OCI-M2 (cell line): ENCODE measurements at regions not wholly inside any gene's neighbourhood (a gene's known extent, or its start where the extent isn't known, plus 50 kb on each side); places are given as distances from the start of the nearest gene placed in this dataset.
"Not testable (repeated sequence)": the region's sequence is repeated elsewhere in the genome, so short reads cannot be mapped to it uniquely, and the experiment has no call there.

Experiments
- DNase-seq: peaks from one replicate; lab custom pipeline; 2025; ENCODE audit not compliant: unreplicated experiment; lab: John Stamatoyannopoulos, UW

GRCh38 chr5:93225748-93226147 is 355.3 kb downstream of the NR2F1-AS1 start:
- DNase-seq, result no peak

- DNase-seq, result no peak
These were observed 356.4 kb downstream of the NR2F1-AS1 start for GRCh38 chr5:93224624-93225023.

GRCh38 chr5:93221773-93222172 is 359.2 kb downstream of the NR2F1-AS1 start:
- no peak for DNase-seq

DNA sequence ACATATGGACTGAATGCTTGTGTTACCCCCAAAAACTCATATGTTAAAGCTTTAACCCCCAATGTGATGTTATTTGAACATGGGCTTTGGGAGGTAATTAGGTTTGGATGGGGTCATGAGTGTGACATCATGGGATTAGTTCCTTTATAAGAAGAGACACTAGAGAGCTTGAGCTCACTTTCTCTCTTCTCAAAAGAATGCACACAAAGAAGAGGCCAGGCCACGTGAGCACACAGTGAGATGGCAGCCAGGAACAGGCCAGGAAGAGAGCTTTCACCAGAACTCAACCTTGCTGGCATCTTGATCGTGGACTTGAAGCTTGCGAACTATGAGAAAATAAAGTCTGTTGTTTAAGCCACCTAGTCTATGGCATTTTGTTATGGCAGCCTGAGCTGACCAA is 360.6 kb downstream of the NR2F1-AS1 start:
- no peak for DNase-seq

DNA sequence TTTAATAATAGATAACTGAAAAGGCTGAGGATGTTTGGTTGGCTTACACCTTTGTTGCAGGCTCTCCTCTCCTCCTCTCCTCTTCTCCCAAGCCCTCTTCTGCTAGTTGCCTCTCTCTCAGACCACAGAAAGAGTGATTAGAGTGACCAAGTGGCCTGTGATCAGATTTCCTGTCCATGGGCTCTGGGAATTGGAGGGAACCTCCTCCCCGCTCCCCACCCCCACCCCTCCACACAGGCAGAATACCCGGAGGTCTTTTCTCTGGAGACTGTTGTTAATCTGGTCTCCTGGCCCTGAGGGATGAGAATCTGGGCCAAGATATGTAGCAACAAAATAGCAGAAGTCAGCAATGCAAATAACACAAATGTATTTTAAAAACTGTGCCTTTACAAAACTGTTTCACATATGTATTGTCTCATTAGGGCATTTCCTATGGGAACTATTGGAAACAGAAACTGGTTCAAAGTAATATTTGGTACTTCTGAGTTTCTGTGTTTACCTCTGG is 361.3 kb downstream of the NR2F1-AS1 start:
- no peak for DNase-seq

- not testable (repeated sequence) for DNase-seq
These were observed 367.8 kb downstream of the NR2F1-AS1 start for GRCh38 chr5:93213111-93213794.

GRCh38 chr5:93209476-93209875 is 371.5 kb downstream of the NR2F1-AS1 start:
- DNase-seq, result no peak

DNA sequence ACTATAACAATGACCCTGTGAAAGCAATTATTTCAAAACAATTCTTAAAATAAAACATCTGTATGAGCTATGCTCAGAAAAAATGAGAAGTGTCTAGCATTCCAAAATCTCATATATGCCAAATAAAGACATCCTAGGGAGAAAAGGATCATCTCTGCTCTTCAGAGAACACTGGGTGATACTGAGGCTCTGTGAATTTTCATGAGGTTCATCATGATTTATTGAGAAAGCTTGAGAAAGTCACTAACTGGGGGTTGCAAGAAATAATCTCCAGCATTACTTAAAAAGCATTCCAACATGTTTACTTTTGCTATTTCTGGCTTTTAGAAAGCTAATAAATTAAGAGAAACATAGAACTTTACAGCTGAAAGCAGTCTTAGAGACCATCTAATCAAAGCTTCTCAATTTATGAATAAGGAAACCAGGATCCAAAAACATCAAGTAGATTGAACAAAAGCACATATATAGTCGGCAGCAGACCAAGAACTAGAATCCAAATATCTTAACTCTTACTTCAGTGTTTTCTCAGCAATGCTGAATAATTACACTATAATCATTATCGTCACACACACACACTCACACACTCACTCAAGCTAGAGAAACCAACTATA is 372.8 kb downstream of the NR2F1-AS1 start:
- DNase-seq, result no peak

- no peak for DNase-seq
These were observed 374.8 kb downstream of the NR2F1-AS1 start for GRCh38 chr5:93206203-93206602.

- DNase-seq, result no peak
These were observed 380.0 kb downstream of the NR2F1-AS1 start for GRCh38 chr5:93201061-93201460.

- DNase-seq, result no peak
These were observed 384.0 kb downstream of the NR2F1-AS1 start for GRCh38 chr5:93196986-93197385.

DNA sequence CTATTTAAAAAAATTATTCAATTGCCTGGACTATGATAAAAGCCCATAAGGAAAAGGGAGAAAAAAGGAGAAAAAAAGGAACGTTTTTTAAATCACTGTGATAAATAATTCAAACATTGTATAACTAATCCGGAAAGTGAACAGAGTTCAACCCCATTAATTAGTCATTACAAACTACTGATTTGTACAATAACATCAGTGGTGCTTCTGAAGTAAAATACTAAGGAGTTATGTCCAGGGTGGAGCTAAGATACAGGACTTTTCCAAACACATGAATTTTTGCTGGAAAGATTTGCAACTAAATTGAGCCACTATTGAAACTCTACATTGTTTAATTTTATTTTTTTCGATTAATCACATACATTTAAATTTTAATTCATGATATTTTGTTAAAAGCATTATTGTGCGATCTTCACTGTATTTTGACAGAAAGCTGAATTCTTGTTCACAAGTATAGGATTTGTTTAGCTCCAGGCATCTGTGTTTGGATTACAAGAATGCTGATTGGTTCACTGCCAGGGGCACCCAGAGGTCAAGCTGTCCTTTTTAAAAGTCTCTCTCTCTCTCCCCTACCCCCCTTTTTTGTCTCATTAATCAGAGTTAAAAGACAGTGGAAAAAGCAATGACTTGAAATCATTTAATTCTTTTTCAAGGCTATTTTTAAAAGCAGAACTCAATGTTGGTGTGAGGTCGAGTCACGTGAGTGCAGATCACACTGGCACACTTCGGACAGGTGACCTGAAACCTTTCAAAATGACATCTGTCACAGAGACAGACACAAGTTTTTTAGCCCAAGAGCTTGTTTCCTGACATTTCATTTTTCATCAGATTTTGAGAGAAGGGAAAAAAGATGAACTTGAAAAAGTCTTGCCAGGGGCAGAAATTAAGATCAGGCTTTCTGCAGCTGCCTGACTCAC is 387.3 kb downstream of the NR2F1-AS1 start:
- no peak for DNase-seq

DNA sequence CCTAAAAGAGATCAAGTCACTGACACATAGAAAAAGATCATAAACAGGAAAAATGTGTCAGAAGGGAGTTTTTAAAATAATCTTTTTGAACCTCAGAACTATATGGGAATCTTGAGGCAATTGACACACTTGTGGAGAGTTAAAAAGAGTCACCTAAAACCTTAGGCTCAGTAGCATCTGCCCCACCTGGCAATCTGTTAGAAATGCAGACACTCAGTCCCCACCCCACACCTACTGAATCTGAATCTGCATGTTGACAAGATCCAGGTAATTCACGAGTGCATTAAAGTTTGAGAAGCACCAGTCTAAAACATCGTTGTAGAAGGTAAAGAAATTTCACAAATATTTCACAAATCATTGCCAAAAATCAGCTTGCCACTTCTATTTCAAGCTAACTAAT is 388.3 kb downstream of the NR2F1-AS1 start:
- DNase-seq, result no peak

DNA sequence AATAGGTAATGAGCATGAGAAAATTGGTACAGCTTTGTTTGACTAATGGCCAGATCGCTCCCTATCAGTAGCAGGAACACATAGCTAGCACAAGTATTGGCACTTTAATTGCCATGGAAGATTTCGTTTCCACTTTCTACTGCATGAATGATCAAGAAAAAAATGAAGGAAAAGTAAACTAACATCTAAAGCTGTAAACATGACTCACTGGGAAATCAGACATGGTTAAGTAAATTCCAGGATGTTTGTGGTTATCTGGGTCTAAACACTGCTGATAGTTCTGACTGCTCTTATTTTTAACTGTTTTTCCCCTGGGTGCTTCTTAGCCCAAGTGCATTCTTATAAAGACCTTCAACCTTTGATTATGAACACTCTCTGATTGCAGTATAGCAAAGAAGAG is 388.9 kb downstream of the NR2F1-AS1 start:
- DNase-seq, result no peak

DNA sequence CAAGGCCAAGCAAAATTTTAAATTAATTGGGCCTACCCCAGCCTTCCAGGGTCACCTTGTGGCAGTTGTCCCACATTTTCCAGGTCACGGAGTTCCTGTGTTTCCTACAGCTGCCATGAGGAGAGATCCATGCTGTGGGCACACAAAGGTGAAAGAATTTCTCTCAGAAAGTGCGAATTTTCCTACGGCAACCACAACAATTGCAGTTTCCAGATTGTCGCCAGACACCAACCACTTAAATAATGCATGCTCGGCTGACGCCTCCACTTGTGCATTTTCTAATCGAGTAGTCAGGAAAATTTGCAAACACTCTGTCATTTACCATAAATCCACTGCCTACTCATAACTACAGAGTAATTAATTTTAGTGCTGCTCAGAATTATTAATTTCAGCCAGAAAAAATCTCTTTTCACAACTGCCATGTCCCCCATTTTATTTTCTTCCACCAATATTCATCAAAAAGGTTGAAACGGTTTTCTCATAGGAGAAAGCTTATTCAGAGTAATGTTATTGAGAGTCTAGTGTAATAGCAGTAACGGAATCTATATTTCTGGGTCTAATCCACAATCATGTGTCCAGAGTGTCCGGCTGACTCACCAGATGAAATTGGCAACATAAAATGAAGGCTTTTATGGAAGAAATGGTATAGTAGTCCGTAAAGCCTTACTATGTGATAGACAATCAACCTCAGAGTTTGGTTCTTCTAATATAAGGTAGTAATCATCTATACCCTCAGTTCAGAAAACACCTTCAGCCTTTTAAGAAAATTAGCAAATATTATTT is 389.8 kb downstream of the NR2F1-AS1 start:
- DNase-seq, result no peak

DNA sequence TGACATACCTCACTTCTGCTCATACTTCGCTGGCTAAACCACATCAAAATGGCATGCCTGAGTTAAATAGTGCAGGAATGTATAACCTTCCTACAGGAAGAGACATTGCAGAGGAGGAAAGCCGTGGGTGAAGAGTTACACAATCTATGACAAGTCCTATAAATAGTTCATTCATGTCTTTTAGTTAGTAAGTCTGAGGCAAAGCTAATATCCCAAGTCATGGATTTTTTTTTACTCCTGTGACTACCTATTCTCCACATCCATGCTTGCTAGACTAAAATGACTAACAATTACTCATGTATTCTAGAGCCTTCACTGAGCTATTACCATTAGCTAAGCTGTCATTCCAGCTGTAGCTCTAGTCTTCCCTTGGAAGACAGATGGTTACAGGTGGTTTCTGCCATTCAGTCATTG is 391.3 kb downstream of the NR2F1-AS1 start:
- no peak for DNase-seq

DNA sequence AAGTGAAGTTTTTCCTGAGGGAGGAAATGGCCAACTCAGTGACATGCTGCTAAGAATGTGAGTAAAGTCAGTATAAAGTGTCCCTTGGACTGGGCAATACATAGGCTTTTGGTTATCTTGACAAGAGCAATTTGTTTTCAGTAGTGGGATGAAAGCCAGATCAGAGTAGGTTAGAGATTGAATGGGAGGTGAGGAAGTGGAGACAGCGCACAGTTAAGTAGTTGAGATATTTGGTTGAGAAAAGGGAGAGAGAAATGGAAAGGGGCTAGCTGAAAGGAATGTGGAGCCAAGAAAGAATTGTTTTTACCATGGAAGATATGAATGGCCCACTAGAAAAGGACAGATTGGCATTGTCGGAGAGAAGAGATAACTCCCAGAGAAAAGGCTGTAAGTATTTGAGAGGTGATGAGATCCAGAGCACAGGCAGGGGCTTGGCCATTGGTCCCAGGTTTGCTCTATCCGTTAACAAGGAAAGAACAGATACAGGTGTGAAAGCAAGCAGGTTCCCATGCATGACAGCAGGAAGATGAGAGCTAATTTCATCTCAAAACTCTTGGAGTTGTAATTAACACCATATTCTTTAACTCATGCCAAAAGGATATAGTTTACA is 392.0 kb downstream of the NR2F1-AS1 start:
- no peak for DNase-seq

- no peak for DNase-seq
These were observed 394.8 kb downstream of the NR2F1-AS1 start for GRCh38 chr5:93186076-93186682.

GRCh38 chr5:93184041-93184440 is 397.0 kb downstream of the NR2F1-AS1 start:
- no peak for DNase-seq

- no peak for DNase-seq
These were observed 401.6 kb downstream of the NR2F1-AS1 start for GRCh38 chr5:93179466-93179865.
